ENCODE measurements at regions not wholly inside any gene's neighbourhood (a gene's known extent, or its start where the extent isn't known, plus 50 kb on each side); places are given as distances from the start of the nearest gene placed in this dataset.
"Not testable (repeated sequence)": the region's sequence is repeated elsewhere in the genome, so short reads cannot be mapped to it uniquely, and the experiment has no call there.

- no peak overlapping the region for H3K4me3 ChIP-seq (ENCODE audit: low read depth, low read length)
- no peak for DNase-seq (ENCODE audit: low read depth)
- TF ChIP-seq, protein P1, sequence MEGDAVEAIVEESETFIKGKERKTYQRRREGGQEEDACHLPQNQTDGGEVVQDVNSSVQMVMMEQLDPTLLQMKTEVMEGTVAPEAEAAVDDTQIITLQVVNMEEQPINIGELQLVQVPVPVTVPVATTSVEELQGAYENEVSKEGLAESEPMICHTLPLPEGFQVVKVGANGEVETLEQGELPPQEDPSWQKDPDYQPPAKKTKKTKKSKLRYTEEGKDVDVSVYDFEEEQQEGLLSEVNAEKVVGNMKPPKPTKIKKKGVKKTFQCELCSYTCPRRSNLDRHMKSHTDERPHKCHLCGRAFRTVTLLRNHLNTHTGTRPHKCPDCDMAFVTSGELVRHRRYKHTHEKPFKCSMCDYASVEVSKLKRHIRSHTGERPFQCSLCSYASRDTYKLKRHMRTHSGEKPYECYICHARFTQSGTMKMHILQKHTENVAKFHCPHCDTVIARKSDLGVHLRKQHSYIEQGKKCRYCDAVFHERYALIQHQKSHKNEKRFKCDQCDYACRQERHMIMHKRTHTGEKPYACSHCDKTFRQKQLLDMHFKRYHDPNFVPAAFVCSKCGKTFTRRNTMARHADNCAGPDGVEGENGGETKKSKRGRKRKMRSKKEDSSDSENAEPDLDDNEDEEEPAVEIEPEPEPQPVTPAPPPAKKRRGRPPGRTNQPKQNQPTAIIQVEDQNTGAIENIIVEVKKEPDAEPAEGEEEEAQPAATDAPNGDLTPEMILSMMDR (IDR thresholded peaks at IDR 0.05; ENCODE audit: low read depth, low read length): no peak
- TF ChIP-seq POLR2A (IDR thresholded peaks at IDR 0.05; ENCODE audit: extremely low read depth, insufficient read length) (no peak), MAX (IDR thresholded peaks at IDR 0.05; ENCODE audit: low read depth, low read length) (no peak), MYC (IDR thresholded peaks at IDR 0.05; ENCODE audit: low read depth, low read length) (no peak)
Observed at GRCh38 chr2:186423481-186423880, 62.6 kb upstream of the ZC3H15 start.

DNA sequence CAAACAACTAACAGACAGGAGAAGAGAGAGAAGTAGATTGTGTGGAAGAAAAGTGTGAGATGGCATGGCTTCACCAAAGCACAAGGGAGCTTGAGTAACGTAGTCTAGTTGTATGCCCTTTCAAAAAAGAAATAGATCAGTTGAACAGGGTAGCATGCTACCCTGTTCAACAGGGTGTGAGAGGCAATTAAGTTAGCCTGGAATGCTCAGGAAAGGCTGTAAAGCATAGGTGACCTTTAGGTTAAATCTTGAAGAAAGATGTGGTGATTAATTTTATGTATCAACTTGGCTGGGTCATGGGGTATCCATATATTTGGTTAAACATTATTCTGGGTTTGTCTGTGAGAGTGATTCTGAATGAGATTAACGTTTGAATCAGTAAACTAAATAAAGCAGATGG lies 61.8 kb upstream of the ZC3H15 start:
- TF ChIP-seq, protein P1 (IDR thresholded peaks at IDR 0.05; ENCODE audit: low read depth, low read length): no peak
- TF ChIP-seq MYC (IDR thresholded peaks at IDR 0.05; ENCODE audit: low read depth, low read length): no peak
- H3K4me3 ChIP-seq (ENCODE audit: low read depth, low read length): no peak overlapping the region

GRCh38 chr2:186425576-186425975 lies 60.5 kb upstream of the ZC3H15 start:
- DNase-seq (ENCODE audit: low read depth): no peak
- no peak overlapping the region for H3K4me3 ChIP-seq (ENCODE audit: low read depth, low read length)
- TF ChIP-seq MAX (IDR thresholded peaks at IDR 0.05; ENCODE audit: low read depth, low read length) (no peak), POLR2A (IDR thresholded peaks at IDR 0.05; ENCODE audit: extremely low read depth, insufficient read length) (no peak), MYC (IDR thresholded peaks at IDR 0.05; ENCODE audit: low read depth, low read length) (no peak)
- TF ChIP-seq, protein P1 (IDR thresholded peaks at IDR 0.05; ENCODE audit: low read depth, low read length): no peak

More for the DNA sequence above, 61.8 kb upstream of the ZC3H15 start:
- DNase-seq (ENCODE audit: low read depth): no peak

- no peak for DNase-seq (ENCODE audit: low read depth)
- TF ChIP-seq POLR2A (IDR thresholded peaks at IDR 0.05; ENCODE audit: extremely low read depth, insufficient read length): no peak
- no peak overlapping the region for H3K4me3 ChIP-seq (ENCODE audit: low read depth, low read length)
Observed at GRCh38 chr2:186426153-186427016, 59.7 kb upstream of the ZC3H15 start.

GRCh38 chr2:186427017-186427350 lies 59.1 kb upstream of the ZC3H15 start:
- not testable (repeated sequence) for DNase-seq (ENCODE audit: low read depth); H3K4me3 ChIP-seq (ENCODE audit: low read depth, low read length)

- no peak for DNase-seq (ENCODE audit: low read depth)
- TF ChIP-seq, protein P1 (IDR thresholded peaks at IDR 0.05; ENCODE audit: low read depth, low read length): no peak
- TF ChIP-seq POLR2A (IDR thresholded peaks at IDR 0.05; ENCODE audit: extremely low read depth, insufficient read length): no peak
- TF ChIP-seq MAX (IDR thresholded peaks at IDR 0.05; ENCODE audit: low read depth, low read length): no peak
- TF ChIP-seq MYC (IDR thresholded peaks at IDR 0.05; ENCODE audit: low read depth, low read length): no peak
- H3K4me3 ChIP-seq (ENCODE audit: low read depth, low read length): no peak overlapping the region
Observed at GRCh38 chr2:186427970-186428369, 58.1 kb upstream of the ZC3H15 start.

GRCh38 chr2:186429104-186429503 lies 57.0 kb upstream of the ZC3H15 start:
- no peak overlapping the region for H3K4me3 ChIP-seq (ENCODE audit: low read depth, low read length)
- TF ChIP-seq MAX (IDR thresholded peaks at IDR 0.05; ENCODE audit: low read depth, low read length) (no peak), MYC (IDR thresholded peaks at IDR 0.05; ENCODE audit: low read depth, low read length) (no peak), POLR2A (IDR thresholded peaks at IDR 0.05; ENCODE audit: extremely low read depth, insufficient read length) (no peak)
- TF ChIP-seq, protein P1 (IDR thresholded peaks at IDR 0.05; ENCODE audit: low read depth, low read length): no peak
- no peak for DNase-seq (ENCODE audit: low read depth)
